ENCODE measurements at regions not wholly inside any gene's neighbourhood (a gene's known extent, or its start where the extent isn't known, plus 50 kb on each side); places are given as distances from the start of the nearest gene placed in this dataset.

DNA sequence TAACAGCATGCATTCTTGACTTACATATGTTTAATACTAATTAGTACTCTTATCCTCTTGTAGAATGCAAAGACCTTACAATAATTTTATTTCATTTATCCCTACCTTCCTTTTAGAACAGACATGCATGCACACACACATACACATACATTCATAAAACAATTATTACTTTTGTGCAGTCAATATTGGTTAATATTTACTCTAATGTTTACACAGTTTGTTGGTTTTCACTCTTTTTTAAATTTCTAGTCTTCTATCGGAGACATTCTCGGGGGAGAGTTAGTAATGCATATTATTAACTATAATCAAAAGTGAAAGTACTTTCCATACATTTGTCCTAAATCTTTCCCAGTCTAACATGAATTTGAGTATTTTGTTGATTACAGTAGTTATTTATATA, 317.7 kb upstream of the DPH6 start:
- no peak overlapping the region for H3K4me3 ChIP-seq (ENCODE audit: low read length)
- DNase-seq (ENCODE audit: low read depth) = no peak
- TF ChIP-seq, protein P1, sequence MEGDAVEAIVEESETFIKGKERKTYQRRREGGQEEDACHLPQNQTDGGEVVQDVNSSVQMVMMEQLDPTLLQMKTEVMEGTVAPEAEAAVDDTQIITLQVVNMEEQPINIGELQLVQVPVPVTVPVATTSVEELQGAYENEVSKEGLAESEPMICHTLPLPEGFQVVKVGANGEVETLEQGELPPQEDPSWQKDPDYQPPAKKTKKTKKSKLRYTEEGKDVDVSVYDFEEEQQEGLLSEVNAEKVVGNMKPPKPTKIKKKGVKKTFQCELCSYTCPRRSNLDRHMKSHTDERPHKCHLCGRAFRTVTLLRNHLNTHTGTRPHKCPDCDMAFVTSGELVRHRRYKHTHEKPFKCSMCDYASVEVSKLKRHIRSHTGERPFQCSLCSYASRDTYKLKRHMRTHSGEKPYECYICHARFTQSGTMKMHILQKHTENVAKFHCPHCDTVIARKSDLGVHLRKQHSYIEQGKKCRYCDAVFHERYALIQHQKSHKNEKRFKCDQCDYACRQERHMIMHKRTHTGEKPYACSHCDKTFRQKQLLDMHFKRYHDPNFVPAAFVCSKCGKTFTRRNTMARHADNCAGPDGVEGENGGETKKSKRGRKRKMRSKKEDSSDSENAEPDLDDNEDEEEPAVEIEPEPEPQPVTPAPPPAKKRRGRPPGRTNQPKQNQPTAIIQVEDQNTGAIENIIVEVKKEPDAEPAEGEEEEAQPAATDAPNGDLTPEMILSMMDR (conservative IDR thresholded peaks at IDR 0.05; ENCODE audit: low read depth, low read length) = no peak

GRCh38 chr15:35867356-35867755, 321.4 kb upstream of the DPH6 start:
- no peak overlapping the region for H3K4me3 ChIP-seq (ENCODE audit: low read length)
- TF ChIP-seq, protein P1 (conservative IDR thresholded peaks at IDR 0.05; ENCODE audit: low read depth, low read length) = no peak
- peak; percentile 97 for DNase-seq (ENCODE audit: low read depth)

- H3K4me3 ChIP-seq (ENCODE audit: low read length) = no peak overlapping the region
- no peak for DNase-seq (ENCODE audit: low read depth)
- TF ChIP-seq, protein P1 (conservative IDR thresholded peaks at IDR 0.05; ENCODE audit: low read depth, low read length) = no peak
Measured at GRCh38 chr15:35871282-35871681, 325.3 kb upstream of the DPH6 start.

DNA sequence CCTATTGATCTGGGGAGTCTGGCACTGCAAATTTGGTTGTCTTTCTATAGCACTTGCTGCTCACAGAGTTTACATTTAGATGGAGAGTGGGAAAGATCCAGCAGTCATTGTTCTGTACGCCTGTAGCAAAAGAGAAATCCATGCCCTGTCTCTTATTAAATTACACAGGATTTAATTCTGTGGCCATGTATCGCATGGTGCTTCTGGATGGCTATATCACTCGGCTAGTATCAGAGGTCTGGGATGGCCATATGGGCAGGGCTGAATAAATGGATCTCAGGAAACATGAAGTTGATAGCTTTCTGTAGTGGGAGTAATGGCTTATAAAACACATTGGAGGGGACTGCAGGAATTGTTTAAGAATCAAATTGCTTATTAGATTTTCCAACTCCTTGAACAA, 325.8 kb upstream of the DPH6 start:
- DNase-seq (ENCODE audit: low read depth) = no peak
- H3K4me3 ChIP-seq (ENCODE audit: low read length) = no peak overlapping the region
- TF ChIP-seq, protein P1 (conservative IDR thresholded peaks at IDR 0.05; ENCODE audit: low read depth, low read length) = no peak

- no peak overlapping the region for H3K4me3 ChIP-seq (ENCODE audit: low read length)
- TF ChIP-seq, protein P1 (conservative IDR thresholded peaks at IDR 0.05; ENCODE audit: low read depth, low read length) = no peak
- no peak for DNase-seq (ENCODE audit: low read depth)
Measured at GRCh38 chr15:35872577-35872976, 326.6 kb upstream of the DPH6 start.

GRCh38 chr15:35874260-35874905, 328.4 kb upstream of the DPH6 start:
- peak; percentile 76 for DNase-seq (ENCODE audit: low read depth)
- H3K4me3 ChIP-seq (ENCODE audit: low read length) = no peak overlapping the region
- TF ChIP-seq, protein P1 (conservative IDR thresholded peaks at IDR 0.05; ENCODE audit: low read depth, low read length) = no peak

GRCh38 chr15:35876762-35877161, 330.8 kb upstream of the DPH6 start:
- TF ChIP-seq, protein P1 (conservative IDR thresholded peaks at IDR 0.05; ENCODE audit: low read depth, low read length) = no peak
- H3K4me3 ChIP-seq (ENCODE audit: low read length) = no peak overlapping the region
- no peak for DNase-seq (ENCODE audit: low read depth)

All from retinal pigment epithelial cell (primary cell).